MCF 10A (cell line): ENCODE measurements at regions not wholly inside any gene's neighbourhood (a gene's known extent, or its start where the extent isn't known, plus 50 kb on each side); places are given as distances from the start of the nearest gene placed in this dataset.
A peak's percentile ranks its signal among the peaks of the same experiment; 100 is the strongest.
"Not testable (repeated sequence)": the region's sequence is repeated elsewhere in the genome, so short reads cannot be mapped to it uniquely, and the experiment has no call there.

Experiments used
- BruUV-seq: library from RNA; stranded (reverse); fragments of 400-500 nt; replicated peaks from 2 replicates; lab custom pipeline; 2021; lab: Mats Ljungman, UMichigan
- CTCF ChIA-PET: fragments of 300-600 bp; sonication (Branson Sonifier 250); formaldehyde crosslinking; extraction: SDS; loops from one replicate; lab custom pipeline; 2021; ENCODE audit warnings: antibody characterized with exemption, inconsistent platforms; lab: Yijun Ruan, JAX
- POLR2A ChIA-PET: fragments of 300-600, 350-650 bp; sonication (Branson Sonifier 250); formaldehyde crosslinking; extraction: SDS; loops from one replicate; lab custom pipeline; 2020; ENCODE audit warnings: antibody characterized with exemption, inconsistent platforms; lab: Yijun Ruan, JAX
- DNase-seq: peaks from one replicate; pipeline ENCODE4 v3.0.0-alpha.2; 2018; ENCODE audit not compliant: unreplicated experiment
- H3K27ac Mint-ChIP-seq: one replicate; pipeline ENCODE4 v1.8.0; 2022; ENCODE audit warnings: mild to moderate bottlenecking, low read depth, mixed read lengths; ENCODE audit not compliant: unreplicated experiment
- H3K27me3 Mint-ChIP-seq: one replicate; pipeline ENCODE4 v1.8.0; 2022; ENCODE audit warnings: mixed read lengths; ENCODE audit not compliant: insufficient read depth, unreplicated experiment
- H3K36me3 Mint-ChIP-seq: one replicate; pipeline ENCODE4 v1.8.0; 2022; ENCODE audit warnings: mild to moderate bottlenecking, moderate library complexity, mixed read lengths; ENCODE audit not compliant: insufficient read depth, unreplicated experiment
- H3K4me1 Mint-ChIP-seq: one replicate; pipeline ENCODE4 v1.8.0; 2022; ENCODE audit warnings: mixed read lengths; ENCODE audit not compliant: insufficient read depth, unreplicated experiment
- H3K4me3 Mint-ChIP-seq: one replicate; pipeline ENCODE4 v1.8.0; 2022; ENCODE audit warnings: mild to moderate bottlenecking, moderate library complexity, mixed read lengths; ENCODE audit not compliant: unreplicated experiment
- H3K9me3 Mint-ChIP-seq: one replicate; pipeline ENCODE4 v1.8.0; 2022; ENCODE audit warnings: mixed read lengths; ENCODE audit not compliant: unreplicated experiment
- CTCF ChIP-seq: fragments of 200-600 bp; IDR thresholded peaks from one replicate; pipeline ENCODE4 v1.8.0; 2022; ENCODE audit warnings: antibody characterized with exemption, mild to moderate bottlenecking; ENCODE audit not compliant: unreplicated experiment
- intact Hi-C: fragments of 100-400 bp; cut with micrococcal nuclease; formaldehyde crosslinking; loops from 2 replicates; pipeline ENCODE4 v1.14.1; 2022

- TF ChIP-seq CTCF = no peak
- ChIA-PET POLR2A (no interaction called here), CTCF (interaction anchor here (0.6 kb wide), 1 partner anchor 51 kb away, joined by 3 read pairs; no protein-coding TSS in a partner anchor)
- no peak for DNase-seq
- BruUV-seq = no TSS peak
- no peaks in the 10 kb centered on the region for H3K36me3 Mint-ChIP-seq
- H3K9me3 Mint-ChIP-seq = no peaks in the 10 kb centered on the region
- H3K4me3 Mint-ChIP-seq = no peak overlapping the region
- intact Hi-C loops = no loop called here
- H3K27ac Mint-ChIP-seq = no peak overlapping the region
- no peaks in the 10 kb centered on the region for H3K4me1 Mint-ChIP-seq
- peaks cover 14% of the 10 kb centered on the region for H3K27me3 Mint-ChIP-seq
Observed at GRCh38 chrX:93468075-93468474, 205.3 kb downstream of the NAP1L3 start.

GRCh38 chrX:93466383-93466782, 207.0 kb downstream of the NAP1L3 start:
- no TSS peak for BruUV-seq
- no peak for TF ChIP-seq CTCF
- Mint-ChIP-seq H3K4me3 (no peak overlapping the region), H3K27ac (no peak overlapping the region), H3K9me3 (no peaks in the 10 kb centered on the region), H3K36me3 (no peaks in the 10 kb centered on the region), H3K4me1 (peaks cover under 1% of the 10 kb centered on the region), H3K27me3 (peaks cover 17% of the 10 kb centered on the region)
- intact Hi-C loops = no loop called here
- ChIA-PET CTCF (interaction anchor here (0.7 kb wide), 1 partner anchor 788 kb away, joined by 3 read pairs; no protein-coding TSS in a partner anchor), POLR2A (no interaction called here)
- no peak for DNase-seq

- ChIA-PET POLR2A (no interaction called here), CTCF (no interaction called here)
- peak; percentile 7 for DNase-seq
- no peak for TF ChIP-seq CTCF
- no TSS peak for BruUV-seq
- intact Hi-C loops = no loop called here
- no peak overlapping the region for H3K4me3 Mint-ChIP-seq
- H3K9me3 Mint-ChIP-seq = no peaks in the 10 kb centered on the region
- H3K36me3 Mint-ChIP-seq = no peaks in the 10 kb centered on the region
- peak overlapping the region; percentile 83 for H3K27ac Mint-ChIP-seq
- H3K27me3 Mint-ChIP-seq = peaks cover 23% of the 10 kb centered on the region
- peaks cover 7% of the 10 kb centered on the region for H3K4me1 Mint-ChIP-seq
Observed at GRCh38 chrX:93461060-93461459, 212.3 kb downstream of the NAP1L3 start.

GRCh38 chrX:93454509-93454908, 218.9 kb downstream of the NAP1L3 start:
- H3K4me1 Mint-ChIP-seq = no peaks in the 10 kb centered on the region
- no peaks in the 10 kb centered on the region for H3K36me3 Mint-ChIP-seq
- peaks cover 24% of the 10 kb centered on the region for H3K27me3 Mint-ChIP-seq
- CTCF ChIA-PET = interaction anchor here (0.6 kb wide), 1 partner anchor 139 kb away, joined by 3 read pairs; no protein-coding TSS in a partner anchor
- no peak for TF ChIP-seq CTCF
- intact Hi-C loops = no loop called here
- POLR2A ChIA-PET = no interaction called here
- no TSS peak for BruUV-seq
- no peak overlapping the region for H3K27ac Mint-ChIP-seq
- H3K4me3 Mint-ChIP-seq = no peak overlapping the region
- peaks cover 8% of the 10 kb centered on the region for H3K9me3 Mint-ChIP-seq
- no peak for DNase-seq

- DNase-seq, POLR2A ChIA-PET, H3K4me1 Mint-ChIP-seq, H3K4me3 Mint-ChIP-seq, intact Hi-C loops, H3K9me3 Mint-ChIP-seq, H3K27ac Mint-ChIP-seq, BruUV-seq, H3K36me3 Mint-ChIP-seq: not testable (repeated sequence)
- CTCF ChIA-PET = interaction anchor here (1.1 kb wide), 1 partner anchor 12 kb away, joined by 5 read pairs; no protein-coding TSS in a partner anchor
- H3K27me3 Mint-ChIP-seq = peaks cover 31% of the 10 kb centered on the region
Observed at GRCh38 chrX:93434721-93435120, 238.7 kb downstream of the NAP1L3 start.
